Kidney glomerular epithelial cell (primary cell): ENCODE measurements at regions not wholly inside any gene's neighbourhood (a gene's known extent, or its start where the extent isn't known, plus 50 kb on each side); places are given as distances from the start of the nearest gene placed in this dataset.

ENCODE experiments used
- DNase-seq: peaks from one replicate; lab custom pipeline; 2025; lab: John Stamatoyannopoulos, UW

DNA sequence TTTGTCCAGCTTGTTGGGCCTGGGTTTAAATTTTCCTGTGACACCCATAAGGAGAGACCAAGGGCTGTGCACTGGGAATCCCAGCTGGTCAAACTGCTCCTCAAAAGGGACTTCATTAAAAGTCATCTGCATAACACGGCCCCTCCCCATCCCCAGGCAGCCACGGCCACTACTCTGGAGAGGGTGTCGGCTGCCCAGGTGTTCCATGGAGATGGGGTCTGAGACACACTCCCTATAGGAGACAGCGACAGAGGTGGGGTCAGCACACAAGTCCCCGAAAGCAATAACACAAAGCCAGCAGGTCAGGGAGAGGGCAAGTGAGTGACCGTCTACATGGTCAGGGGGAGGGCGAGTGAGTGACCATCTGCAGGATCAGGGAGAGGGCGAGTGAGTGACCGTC, 75.6 kb upstream of the BCL11B start:
- no peak for DNase-seq

DNA sequence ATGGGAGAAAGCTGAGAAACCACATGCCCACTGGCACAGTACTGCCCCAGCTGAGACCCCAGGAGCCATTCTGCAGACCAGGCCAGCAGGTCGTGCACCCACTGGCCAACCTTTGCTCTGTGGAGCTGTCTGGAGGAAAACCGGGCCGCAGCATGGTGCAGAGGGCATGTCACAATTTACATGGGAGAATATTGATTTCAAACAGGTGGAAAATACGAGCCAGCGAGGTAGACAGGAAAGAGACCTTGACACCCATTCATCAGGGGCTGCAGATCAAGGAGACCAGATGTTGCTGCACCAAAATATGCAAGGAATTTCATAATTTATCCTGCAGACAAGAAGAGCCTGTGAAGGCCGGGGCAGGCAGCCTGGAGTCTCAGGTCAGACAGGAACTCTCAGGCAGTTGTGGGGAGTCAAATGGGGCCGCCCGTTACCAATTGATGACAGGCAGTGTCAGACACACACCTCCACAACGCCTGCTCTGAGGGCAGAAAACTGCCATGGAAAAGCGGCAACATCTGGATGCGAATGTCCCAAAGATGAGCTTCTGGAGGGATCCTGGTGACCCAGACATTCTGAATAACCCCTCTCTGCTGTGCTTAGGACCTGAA, 74.6 kb upstream of the BCL11B start:
- no peak for DNase-seq

DNA sequence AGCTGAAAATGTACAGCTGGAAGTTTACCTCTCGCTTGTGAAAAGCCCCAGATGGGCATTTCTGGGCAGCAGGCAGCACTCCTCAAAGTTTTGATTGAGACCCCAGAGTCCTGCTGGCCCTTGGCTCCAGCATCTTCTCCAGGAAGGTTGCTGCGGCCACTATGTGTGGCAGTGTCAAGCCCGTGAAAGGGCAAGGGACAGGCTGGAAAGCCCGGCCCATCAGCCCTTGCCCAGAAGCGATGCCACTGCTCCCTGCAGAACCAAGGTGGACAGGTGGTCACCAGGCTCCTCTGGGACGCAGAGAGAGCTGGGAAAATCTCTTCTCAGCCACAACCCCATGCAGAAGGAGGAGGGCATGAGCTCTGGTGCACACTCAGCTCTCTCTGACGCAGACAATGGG, 73.5 kb upstream of the BCL11B start:
- no peak for DNase-seq

DNA sequence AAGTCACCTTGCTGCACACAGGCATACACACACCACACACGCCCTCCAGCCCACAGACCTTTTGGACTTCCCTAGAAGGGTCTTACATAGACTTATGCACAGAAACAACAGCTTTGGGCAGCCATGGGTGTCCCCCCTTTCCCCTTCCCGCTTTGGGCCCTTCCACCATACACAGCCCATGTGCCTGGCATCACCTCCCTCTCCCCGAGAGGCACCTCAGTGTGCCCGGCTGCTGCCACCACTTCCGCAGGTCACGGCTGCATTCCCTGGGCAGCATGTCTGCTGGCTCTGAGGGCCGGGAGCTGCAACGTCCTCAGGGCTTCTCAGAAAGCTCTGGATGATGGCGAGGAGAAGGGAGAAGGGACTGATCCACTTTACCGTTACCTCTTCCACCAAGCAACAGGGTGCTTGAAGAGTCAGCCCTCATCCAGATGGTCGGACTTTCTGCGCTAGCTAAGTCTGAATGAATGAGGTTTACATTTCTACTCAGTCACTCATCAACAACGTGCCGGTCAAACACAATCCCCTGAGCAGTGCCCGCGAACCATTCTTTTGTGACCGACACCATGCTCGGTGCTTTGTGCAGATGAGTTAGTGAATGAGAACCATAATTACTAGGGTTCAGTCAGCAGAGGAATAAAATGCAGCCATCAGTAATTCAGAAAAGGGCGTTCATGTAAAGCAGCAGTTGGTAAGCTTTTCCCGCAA, 72.2 kb upstream of the BCL11B start:
- DNase-seq, result no peak

DNA sequence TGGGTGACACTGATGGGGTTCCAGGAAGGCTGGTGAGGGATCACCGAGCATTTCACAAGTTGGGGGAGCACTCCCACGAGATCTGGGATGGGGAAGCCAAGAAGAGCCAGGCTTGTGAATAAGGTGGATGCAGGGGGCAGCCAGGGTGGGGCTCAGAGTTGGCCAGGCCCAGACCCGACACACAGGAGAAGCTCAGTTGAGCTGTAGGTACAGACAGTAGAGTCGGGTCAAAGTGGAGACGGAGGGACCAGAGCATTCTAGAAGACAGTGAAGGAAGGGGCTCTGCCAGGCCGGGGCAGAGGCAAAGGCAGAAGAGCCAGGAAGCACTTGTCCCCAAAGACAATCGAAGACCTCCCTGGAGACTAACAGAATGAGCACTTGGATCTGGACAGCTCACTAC, 70.9 kb upstream of the BCL11B start:
- DNase-seq, result no peak

DNA sequence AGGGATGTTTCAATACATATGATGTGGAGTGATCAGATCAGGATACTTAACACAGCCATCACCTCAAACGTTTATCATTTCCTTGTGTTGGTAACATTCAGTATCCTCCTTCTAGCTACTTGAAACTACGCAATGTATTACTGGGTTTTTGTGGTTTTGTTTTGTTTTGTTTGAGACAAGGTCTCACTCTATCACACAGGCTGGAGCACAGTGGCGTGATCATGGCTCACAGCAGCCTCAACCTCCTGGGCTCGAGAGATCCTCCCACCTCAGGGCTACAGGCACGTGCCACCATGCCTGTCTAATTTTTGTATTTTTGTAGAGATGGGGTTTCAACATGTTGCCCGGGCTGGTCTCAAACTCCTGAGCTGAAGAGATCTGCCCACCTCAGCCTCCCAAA, 70.2 kb upstream of the BCL11B start:
- no peak for DNase-seq

DNA sequence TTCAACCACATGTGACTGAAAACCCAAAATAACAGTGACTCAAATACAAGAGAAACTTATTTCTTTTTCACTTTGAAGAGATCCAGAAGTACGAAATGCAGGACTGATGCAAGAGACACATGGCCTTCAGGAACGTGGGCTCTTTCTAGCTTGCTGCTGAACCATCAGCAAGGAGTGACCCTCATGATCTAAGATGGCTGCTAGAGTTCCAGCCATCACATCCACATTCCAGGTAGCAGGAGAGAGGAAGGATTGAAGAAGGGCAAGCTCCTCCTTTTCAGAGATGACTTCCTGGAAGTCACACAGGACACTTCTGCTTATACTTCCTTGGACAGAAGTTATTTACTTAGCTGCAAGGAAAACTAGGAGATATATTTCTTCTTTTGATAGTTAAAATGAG, 67.6 kb upstream of the BCL11B start:
- DNase-seq, result no peak

DNA sequence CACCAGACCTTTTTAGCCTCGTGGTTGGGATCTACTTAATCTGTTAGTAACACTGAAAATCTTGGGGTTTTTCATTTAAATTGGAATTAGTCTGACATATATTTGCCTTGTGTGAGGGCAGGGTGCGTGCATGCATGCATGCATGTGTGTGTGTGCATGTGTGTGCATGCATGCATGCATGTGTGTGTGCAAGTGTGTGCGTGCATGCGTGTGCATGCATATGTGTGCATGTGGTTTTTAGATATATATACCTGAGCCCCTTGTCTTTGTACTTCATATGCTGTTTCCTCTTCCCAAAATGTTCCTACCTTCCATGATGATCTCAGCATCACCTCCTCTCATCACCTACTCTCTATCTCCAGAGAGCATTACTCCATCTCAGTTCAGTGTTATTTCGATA, 66.3 kb upstream of the BCL11B start:
- DNase-seq, result no peak

DNA sequence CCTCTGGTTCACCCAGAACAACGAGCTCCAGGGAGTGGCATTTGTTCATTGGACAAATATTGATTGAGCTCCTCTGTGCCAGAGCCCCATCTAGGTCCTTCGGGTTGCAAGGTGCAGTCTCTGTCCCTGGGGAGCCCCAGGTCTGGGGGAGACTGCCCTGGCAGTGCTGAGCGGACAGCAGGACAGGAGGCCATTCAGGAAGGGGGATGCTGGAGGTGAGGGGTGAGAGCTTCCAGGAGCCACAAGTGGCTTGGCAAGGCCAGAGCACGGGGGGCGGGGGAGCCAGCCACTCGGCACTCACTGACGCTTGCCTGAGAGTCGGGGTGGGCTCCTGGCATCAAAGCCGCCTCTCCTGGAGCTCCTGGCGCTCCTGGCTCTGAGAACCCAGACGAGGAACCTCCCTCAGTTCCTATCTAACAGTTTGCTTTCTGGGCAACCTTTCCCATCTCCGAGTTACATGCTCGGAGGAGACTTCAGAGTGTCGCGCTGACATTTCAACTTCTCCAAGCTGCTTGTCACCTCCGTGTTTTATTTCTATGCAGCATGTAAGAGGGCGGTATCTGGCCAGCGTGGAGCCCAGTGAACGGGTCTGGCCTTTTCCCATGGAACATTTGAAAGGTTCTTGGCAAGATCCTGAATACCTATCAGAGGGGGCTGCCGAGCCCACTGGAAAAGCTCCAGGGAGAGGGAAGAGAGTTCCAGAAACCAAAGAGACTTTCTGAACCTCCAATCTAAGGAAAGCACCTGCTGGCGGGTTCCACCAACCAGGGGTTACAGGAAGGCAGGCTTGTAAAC, 62.0 kb upstream of the BCL11B start:
- DNase-seq, result no peak

DNA sequence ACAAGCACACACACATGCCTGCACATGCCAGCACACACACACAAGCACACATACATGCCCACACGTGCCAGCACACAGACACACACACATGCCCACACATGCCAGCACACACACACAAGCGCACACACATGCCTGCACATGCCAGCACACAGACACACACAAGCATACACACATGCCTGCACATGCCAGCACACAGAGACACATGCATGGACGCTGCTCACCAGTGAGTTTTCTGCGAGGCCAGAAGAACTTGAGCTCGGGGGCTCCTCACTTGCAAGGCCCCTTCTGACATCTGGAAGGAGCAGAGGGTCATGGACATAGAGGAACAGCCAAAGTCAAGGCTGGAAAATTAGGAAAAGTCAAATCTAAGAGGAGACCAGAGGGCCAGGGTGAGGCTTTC, 61.2 kb upstream of the BCL11B start:
- no peak for DNase-seq

DNA sequence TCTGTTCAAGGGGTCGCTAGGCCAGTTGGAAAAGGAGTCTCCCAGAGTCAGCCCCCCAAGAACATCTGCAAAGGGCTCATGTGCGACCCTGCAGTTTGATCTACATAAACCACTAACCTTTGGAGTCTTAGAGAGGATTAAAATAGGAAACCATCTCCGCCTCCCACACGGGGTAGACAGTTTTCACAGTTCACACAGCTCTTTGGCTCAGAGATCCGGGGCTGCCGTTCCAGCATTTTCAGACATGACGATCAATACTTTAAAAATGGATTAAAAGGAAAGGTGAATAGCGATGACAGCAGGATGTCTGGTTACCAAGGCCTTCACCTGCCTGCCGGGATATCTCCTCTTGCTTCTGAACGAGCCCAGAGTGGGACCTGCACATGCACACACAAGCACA, 59.8 kb upstream of the BCL11B start:
- DNase-seq, result no peak

DNA sequence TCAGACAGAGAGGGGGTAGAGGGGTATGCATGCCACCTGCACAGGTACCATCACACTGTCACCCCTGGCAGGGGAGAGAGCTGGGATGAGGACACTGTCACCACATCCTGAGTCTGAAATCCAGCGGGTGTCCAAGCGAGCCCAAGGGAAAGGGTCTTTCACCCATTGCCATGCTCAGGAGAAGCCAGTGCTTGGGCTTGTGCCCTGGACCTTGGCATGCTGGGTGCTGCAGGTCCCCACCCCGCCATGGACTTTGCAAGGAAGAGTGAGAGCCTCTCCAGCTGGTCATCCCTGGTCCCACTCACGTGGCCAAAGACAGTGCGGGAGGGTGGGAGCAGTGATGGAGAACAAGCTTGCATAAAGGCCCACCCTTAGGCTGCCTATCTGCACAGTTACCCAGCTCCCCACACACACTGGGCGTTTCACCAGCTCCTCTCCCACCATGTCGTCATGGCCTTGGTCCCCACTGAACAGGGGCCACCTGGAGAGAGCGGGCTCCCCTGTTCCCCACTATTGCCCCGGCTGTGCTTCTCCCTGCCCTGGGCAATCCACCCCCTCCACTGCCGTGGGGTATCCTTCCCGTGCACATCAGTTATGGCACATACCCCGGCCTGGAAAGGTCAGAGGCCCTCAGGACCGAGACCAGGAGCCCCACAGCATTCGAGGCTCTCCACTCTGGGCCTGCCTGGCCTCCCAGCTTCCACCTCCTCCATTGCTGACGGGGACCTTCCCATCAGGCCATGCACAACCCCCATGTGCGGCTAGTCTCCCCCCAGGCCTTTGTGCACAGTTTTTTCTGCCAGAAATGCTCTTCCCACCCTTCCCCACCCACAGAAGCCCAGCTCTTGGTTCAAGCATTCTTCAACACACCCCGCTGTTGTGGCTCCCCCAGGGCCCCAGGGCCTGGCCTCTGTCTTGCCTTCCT, 58.6 kb upstream of the BCL11B start:
- no peak for DNase-seq

DNA sequence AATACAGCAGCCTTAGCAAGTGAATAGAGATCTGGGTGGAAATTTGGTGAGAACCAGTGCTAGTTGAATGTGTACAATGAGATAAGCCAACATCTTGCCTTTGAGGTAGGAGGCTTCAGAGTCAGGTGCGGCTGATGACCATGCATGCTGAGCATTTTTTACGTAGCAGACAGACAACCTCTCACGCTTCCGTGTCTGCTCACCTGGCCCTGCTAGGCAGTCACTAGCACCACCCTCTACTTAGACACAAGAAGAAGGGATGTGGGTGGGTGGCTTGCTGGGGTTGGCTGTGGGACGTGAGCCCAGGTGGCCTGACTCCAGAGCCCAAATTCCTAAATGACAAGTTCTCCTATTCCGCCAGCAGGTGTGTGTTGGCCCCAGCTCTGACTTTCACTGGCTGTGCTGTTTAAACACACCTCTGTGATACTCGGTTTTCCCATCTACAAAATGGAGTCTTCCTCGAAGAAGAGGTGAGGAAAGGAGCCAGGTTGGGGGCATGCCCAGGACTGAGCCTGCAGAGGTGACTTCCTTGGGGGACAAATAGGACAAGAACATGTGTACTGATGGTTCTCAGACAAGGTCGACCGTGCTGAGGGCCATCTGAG, 57.8 kb upstream of the BCL11B start:
- DNase-seq, result no peak

DNA sequence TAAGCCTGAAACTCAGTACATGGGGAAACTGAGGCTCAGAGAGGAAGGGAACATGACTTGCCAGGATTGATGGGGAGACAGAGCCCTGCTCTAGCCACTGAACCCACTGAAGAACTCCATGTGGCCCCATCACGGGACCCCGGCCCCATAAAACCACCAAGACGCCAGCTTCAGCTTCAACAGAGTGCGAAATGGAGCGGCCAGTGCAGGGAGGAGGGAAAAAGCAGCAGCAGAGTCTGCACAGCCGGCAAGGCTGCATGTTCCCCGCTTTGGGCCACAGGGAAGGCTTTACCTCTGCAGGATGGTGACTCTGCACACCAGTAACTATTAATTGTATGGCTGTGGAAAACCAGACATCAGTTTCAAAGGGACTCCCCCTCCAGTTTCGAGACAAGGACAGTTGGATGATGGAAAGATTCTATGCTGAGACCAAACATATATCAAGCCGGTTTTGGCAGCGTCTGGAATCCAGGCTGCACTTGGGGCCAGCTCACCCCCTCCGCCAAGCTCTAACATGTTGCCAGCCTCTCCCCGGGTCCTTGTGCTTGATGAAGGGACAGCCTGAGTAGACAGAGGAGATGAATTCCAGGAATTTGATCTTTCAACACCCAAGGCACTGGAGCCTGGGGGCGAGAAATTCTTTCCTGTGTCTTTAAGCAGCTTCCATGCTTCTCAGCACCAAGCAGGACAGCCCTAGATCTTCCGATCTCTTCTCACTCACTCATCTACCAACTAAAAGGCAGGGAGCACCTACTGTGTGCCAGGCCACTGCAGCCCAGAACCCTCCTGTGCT, 55.7 kb upstream of the BCL11B start:
- peak; percentile 1 for DNase-seq

DNA sequence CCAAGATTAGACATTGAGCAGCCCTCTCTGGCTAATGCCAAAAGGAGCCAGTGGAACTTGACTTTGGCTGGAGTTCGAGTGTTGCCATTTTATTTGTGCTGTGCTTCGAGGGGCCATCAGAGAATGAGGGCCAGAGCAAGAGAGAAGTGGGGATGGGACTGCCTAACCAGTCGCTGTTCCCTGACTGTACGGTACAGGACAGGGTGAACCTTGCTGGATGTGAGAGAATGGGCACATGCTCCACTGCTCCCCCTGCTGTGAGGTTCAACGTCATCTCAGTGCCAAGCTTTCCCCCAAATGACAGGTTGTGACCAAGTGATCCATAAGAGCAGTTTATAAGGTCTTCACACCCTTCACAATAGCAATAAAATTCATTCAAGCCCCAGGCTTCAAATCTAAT, 55.1 kb upstream of the BCL11B start:
- DNase-seq, result no peak

DNA sequence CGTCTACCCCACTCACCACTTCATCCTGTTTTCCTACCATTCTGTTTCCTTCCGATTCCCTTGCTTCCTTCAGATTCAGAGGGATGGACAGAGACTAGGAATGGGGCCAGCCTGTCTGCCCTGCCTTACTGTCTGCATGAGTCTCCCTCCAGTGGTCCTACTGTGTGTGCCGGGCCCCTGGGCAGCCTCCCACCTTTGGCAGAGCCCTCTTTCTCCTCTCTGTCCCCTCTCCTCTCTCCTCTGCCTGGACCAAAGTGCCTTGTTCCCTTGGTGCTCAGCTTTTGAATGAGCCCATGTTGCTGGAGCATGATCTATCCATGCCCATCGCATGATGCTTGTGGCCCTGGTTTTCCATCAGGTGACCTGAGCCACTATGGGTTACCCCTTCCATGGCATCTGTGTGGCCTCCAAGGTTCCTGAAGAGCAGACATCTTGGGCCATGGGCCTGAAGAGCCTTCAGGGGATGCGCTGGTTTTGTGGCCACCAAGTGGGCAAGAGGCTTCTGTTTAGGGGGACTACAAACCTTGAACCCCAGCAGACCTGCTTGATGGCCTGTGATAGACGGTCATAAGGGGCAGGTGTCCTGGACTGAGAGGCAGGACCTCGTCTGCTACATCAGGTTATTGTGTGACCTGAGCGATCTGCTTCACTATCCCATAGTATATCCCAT, 54.2 kb upstream of the BCL11B start:
- no peak for DNase-seq

DNA sequence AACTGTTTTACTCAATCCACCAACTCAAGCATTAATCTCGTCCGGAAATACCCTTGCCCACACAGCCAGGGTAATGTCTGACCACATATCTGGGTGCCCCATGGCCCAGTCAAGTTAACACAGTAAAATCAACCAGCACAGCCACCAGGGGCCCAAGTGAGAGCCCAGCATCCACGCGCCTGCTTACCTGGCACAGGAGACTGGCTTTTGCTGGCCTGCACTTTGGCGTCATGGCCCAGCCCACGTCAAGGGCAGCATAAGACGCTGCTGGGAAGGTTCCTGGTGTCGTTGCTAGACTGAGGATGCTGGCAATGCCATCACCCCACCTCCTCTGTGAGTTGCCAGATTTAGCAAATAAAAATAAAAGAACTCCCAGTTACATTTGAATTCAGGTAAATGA, 53.6 kb upstream of the BCL11B start:
- no peak for DNase-seq

DNA sequence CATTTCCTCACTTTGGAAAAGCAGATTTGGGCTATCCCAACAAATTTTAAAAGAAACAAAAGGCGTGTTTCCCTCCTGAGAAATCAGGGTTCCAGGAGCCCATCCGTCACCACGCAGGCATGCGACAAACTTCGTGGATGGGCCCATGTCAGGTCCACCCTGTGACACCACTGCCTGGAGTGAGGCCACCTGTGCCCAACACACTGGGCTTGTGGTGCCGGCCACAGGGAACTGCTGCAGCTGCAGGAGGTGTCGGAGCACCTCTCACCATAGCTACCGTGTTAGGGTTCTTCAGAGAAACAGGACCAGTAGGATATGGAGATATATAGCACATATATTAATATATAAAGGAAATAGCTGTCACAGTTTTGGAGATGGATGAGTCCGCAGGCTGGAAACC, 53.0 kb upstream of the BCL11B start:
- DNase-seq, result no peak

DNA sequence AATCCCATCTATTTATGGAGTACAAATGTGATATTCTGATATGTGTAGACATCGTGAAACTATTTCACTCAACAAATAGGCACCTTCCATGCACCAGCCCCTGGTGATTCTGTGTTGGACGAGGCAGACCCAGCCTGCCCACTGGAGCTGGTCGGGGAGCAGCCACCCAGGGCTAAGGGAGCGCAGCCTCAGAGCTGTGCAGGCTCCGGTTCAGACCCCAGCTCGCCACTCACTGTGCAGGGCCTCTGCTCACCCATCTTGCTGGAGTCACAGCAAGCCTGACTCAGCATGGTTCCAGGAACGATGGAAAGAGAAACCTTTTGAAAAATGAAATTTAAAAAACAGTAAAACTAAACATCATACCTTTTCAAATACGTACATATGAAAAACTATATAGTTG, 52.3 kb upstream of the BCL11B start:
- DNase-seq, result no peak

DNA sequence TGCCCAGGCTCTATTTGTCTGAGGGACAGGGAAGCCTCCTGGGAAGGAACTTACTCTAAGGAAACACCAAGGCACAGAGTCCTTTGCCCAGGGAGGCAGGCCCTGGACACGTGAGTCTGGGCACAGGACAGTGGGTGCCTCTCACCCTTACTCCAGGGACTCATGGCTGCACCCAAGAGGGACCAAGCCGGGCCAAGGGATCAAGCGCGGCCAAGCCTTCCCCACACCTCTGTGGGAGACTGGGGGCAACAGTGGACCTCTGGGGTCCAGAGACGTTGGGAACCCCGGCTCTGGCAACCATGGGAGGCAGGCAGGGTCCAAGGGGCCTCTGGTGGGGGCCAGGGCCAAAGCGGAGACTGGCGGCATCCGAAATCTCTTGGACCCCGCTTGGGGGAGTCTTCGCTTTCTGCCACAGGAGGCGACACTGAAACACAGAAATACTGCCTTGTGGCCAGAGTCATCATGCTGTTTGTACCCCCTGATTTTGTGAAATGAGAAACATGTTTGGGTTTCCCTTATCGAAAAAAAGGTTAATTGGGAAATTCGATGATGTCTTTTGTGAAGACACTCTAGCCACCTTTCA, 51.7 kb upstream of the BCL11B start:
- no peak for DNase-seq
